ENCODE measurements at regions not wholly inside any gene's neighbourhood (a gene's known extent, or its start where the extent isn't known, plus 50 kb on each side); places are given as distances from the start of the nearest gene placed in this dataset.
A peak's percentile ranks its signal among the peaks of the same experiment; 100 is the strongest.

DNA sequence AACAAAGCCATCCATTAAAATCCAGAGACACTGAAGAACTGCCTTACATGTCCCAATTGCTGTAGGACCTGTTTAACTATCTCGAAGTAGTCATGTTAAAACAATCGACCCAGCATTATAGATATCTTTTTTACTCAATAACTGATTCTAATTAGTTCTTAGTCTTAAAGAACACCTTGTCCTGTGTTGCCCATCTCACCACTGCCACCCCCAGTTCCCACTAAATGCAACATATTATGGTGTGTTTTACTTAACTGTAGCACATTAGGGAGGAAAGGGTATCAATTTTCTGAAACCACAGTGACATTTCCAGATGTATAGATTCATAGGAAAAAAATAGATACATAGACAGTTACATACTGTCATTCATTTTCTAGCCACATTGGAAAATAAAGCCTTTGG lies 221.2 kb downstream of the MEF2C start:
- peaks cover 20% of the 10 kb centered on the region for H3K9me3 Mint-ChIP-seq (ENCODE audit: unreplicated experiment)
- H3K36me3 Mint-ChIP-seq (ENCODE audit: unreplicated experiment): no peaks in the 10 kb centered on the region
- peak overlapping the region; percentile 94 for H3K27ac Mint-ChIP-seq (ENCODE audit: unreplicated experiment)
- H3K4me3 Mint-ChIP-seq (ENCODE audit: unreplicated experiment): peak overlapping the region; percentile 94
- peaks cover 10% of the 10 kb centered on the region for H3K27me3 Mint-ChIP-seq (ENCODE audit: unreplicated experiment)
- no peak for DNase-seq
- H3K4me1 Mint-ChIP-seq (ENCODE audit: low read depth, unreplicated experiment): peaks cover 25% of the 10 kb centered on the region
- TF ChIP-seq, protein P1, sequence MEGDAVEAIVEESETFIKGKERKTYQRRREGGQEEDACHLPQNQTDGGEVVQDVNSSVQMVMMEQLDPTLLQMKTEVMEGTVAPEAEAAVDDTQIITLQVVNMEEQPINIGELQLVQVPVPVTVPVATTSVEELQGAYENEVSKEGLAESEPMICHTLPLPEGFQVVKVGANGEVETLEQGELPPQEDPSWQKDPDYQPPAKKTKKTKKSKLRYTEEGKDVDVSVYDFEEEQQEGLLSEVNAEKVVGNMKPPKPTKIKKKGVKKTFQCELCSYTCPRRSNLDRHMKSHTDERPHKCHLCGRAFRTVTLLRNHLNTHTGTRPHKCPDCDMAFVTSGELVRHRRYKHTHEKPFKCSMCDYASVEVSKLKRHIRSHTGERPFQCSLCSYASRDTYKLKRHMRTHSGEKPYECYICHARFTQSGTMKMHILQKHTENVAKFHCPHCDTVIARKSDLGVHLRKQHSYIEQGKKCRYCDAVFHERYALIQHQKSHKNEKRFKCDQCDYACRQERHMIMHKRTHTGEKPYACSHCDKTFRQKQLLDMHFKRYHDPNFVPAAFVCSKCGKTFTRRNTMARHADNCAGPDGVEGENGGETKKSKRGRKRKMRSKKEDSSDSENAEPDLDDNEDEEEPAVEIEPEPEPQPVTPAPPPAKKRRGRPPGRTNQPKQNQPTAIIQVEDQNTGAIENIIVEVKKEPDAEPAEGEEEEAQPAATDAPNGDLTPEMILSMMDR (IDR thresholded peaks at IDR 0.05; ENCODE audit: partially characterized antibody, unreplicated experiment): no peak

DNA sequence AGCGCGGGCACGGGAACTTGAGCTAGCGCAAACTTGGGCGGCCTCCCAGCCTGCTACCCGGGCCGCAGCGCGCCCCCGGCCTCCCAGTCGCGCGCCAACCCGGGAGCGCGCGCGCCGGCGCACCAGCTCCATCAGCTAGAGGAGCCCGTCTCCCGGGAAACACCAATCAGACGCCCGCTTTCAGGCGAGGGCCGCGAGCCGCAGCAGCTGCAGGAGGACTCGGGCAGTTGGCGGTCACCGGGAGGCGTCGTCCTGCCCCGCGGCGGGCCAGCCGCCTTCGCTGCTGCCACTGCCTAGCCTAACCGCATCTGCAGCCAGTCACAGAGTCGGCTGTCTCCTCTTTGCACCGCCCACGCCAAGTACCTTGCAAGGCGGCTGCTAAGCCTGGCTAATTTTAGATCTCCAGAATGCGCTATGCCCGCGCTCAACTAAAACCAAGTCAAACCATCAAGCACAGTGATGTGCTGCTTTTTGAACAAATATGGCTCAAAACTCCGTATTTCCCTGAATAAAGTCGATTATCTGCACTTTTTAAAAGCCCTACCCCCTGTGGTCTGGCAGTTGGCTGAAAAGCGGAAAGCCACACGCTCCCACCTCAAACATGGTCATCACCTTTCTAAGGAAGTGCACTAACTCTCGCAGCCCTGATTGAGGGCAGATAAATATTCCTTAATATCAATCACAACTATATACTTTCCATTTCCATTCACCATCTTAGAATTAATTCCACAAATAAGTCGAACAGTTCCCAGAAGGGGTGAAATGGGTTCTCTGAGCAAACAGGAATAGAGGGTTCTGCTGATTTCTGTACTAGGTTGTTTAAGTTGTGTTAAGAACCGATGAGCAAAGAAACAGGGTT lies 221.8 kb downstream of the MEF2C start:
- Mint-ChIP-seq H3K27ac (ENCODE audit: unreplicated experiment) (peak overlapping the region; percentile 94), H3K4me3 (ENCODE audit: unreplicated experiment) (peak overlapping the region; percentile 94), H3K9me3 (ENCODE audit: unreplicated experiment) (peaks cover 15% of the 10 kb centered on the region), H3K4me1 (ENCODE audit: low read depth, unreplicated experiment) (peaks cover 19% of the 10 kb centered on the region), H3K27me3 (ENCODE audit: unreplicated experiment) (peaks cover 10% of the 10 kb centered on the region), H3K36me3 (ENCODE audit: unreplicated experiment) (no peaks in the 10 kb centered on the region)
- DNase-seq: peak; percentile 95
- TF ChIP-seq, protein P1 (IDR thresholded peaks at IDR 0.05; ENCODE audit: partially characterized antibody, unreplicated experiment): no peak

DNA sequence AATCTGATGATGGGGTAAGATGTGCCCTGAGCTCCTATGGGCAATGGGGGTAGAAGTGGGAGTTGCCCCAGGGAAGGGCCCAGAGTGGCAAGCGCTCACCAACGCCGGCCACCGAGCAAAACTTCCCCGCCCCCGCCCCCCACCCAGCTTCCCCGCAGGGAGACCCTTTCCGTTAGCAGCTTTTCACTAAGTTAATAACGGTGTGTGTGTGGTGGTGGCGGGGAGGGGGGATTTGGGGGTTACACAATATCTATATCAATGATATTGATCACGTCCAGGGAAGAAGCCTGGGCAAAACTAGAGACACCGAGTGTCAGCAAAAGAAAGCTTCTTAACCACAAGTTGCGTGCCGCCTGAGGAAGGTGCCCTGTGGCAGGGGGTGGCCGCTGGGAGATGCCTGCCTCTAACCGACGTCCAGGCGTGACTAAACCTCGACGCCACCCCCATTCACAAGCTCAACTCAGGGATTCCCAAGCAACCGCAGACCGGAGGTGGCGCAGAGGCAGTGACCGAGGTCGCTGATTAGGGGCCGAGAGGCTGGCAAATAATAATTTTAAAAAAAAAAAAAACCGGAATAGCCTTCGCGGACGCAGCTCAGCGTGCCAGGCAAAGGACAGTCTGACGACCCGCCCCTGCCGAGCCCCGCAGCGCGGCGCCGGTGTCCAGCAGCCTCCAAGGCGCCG lies 222.6 kb downstream of the MEF2C start:
- peak overlapping the region; percentile 48 for H3K27ac Mint-ChIP-seq (ENCODE audit: unreplicated experiment)
- peaks cover 10% of the 10 kb centered on the region for H3K27me3 Mint-ChIP-seq (ENCODE audit: unreplicated experiment)
- peaks cover 18% of the 10 kb centered on the region for H3K4me1 Mint-ChIP-seq (ENCODE audit: low read depth, unreplicated experiment)
- no peak for DNase-seq
- no peaks in the 10 kb centered on the region for H3K36me3 Mint-ChIP-seq (ENCODE audit: unreplicated experiment)
- H3K4me3 Mint-ChIP-seq (ENCODE audit: unreplicated experiment): peak overlapping the region; percentile 78
- H3K9me3 Mint-ChIP-seq (ENCODE audit: unreplicated experiment): peaks cover 8% of the 10 kb centered on the region
- TF ChIP-seq, protein P1 (IDR thresholded peaks at IDR 0.05; ENCODE audit: partially characterized antibody, unreplicated experiment): no peak

DNA sequence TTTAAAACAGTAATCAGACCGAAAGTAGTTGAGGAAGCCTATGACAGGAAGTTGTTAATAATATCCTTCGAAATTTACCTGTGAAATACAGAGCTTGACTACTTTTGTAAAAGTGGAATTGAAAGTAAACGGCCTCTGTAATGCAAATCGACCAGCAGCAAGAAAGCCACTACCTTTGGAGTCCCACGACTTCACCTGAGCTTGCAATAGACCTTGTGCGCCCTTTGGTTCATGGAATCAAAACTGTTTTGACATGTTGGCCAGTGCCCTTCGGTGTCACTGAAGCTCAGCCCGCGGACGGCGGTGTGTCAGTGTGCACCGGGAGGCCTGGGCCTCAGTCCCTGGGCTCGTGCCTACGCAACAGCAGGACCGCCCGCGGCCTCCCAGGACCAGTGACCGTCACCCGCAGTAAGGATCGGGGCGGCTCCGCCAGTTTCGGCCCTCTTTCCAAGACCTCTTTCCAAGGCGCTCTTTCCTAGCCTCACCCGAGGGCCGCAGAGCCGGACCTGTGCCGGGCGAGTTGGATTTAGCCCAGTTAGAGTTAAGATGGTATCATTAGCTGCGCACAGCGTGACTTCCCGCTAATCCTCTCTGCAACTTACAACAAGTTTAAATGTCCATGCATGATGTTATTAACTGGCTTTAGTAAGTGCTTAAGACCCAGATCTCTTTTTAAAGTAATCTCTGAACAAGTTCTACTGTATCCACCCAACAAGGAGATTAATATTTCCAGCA lies 223.3 kb downstream of the MEF2C start:
- TF ChIP-seq, protein P1 (IDR thresholded peaks at IDR 0.05; ENCODE audit: partially characterized antibody, unreplicated experiment): no peak
- Mint-ChIP-seq H3K36me3 (ENCODE audit: unreplicated experiment) (no peaks in the 10 kb centered on the region), H3K4me1 (ENCODE audit: low read depth, unreplicated experiment) (peaks cover 13% of the 10 kb centered on the region), H3K9me3 (ENCODE audit: unreplicated experiment) (peaks cover 7% of the 10 kb centered on the region), H3K27me3 (ENCODE audit: unreplicated experiment) (peaks cover 9% of the 10 kb centered on the region), H3K27ac (ENCODE audit: unreplicated experiment) (no peak overlapping the region), H3K4me3 (ENCODE audit: unreplicated experiment) (peak overlapping the region; percentile 78)
- DNase-seq: peak; percentile 56
